GM19452 (cell line): ENCODE measurements at regions not wholly inside any gene's neighbourhood (a gene's known extent, or its start where the extent isn't known, plus 50 kb on each side); places are given as distances from the start of the nearest gene placed in this dataset.

Experiments used
- ATAC-seq: cut with Tn5 transposase; IDR thresholded peaks from one replicate; pipeline ENCODE4 v1.9.1; 2021; ENCODE audit not compliant: unreplicated experiment

DNA sequence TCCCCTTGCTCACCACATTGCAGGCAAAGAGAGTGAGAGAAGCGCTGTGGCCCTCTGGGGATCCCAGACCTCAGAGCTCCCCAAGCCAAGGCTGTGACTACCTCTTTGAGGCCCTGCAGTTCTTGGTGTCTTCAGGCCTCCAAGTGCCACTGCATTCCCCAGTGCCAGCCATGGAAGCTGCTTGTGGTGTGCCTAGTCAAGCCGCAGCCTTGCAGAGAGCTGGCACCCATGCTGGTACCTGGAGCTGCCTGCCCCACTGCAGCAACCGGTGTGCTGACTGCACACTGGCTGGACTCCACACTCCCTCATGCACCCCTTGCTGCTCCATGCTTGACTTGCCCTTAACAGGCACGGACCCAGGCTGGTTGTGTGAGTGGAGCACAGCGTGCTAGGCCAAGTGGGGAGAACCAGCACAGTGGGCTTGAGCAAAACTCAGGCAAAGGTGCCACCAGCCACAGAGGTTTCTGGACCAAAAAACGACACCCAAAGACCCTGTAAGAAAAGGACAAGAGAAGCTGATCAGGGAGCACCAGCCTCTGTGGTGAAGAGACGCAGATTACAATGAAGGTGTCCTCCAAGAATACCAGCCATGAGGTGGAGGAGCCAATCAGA, 113.5 kb upstream of the TMEM18 start:
- no peak for ATAC-seq

DNA sequence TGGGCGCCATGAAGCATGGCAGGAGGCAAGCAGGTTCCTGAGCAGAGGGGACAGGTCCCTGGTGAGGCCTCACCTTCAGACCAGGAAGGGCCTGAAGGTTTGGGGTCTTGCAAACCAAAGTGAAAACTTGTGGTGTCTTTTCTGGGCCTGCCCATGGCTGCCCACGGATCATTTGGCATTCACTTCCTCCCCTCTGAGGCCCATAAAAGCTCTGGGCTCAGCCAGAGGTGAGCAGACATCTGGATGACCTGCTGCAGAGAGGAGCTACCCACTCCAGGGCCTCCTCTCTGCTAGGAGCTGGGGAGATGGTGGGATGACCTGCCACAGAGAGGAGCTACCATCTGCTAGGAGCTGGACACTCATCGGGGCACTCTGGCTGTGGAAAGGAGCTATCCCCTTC, 112.9 kb upstream of the TMEM18 start:
- ATAC-seq = no peak

- no peak for ATAC-seq
Measured at GRCh38 chr2:789529-789928, 112.3 kb upstream of the TMEM18 start.

DNA sequence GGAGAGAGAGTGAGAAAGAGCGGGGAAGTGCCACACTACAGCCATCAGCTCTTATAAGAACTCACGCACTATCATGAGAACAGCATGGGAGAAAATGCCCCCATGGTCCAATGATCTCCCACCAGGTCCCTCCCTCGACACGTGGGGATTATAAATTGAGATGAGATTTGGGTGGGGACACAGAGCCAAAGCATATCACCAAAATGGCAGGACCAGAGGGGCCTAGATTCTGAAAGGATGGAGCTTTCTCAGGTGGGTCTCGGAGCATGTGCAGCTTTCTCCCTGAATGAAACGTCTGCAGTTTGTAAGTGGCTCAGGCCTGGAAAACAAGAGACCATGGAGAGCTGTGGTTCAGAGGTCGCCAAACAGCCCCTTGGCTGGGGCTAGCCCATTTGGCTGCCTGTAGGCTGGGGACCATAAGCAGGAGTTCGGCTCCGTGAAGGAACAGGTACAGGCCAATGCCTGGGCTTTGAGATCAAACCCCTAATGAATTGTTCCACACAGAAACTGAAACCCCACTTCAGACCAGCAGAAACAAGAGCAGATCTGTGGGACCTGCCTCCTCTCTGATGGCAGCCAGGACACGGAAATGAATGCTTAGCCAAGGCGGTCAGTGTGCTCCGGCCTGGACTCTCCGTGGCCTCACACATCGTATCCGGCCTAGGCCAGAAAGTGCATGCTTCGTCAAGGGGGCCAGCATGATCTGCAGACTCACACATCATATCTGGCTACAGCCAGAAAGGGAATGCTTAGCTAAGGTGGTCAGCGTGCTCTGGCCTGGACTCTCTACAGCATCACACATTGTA, 111.2 kb upstream of the TMEM18 start:
- no peak for ATAC-seq

DNA sequence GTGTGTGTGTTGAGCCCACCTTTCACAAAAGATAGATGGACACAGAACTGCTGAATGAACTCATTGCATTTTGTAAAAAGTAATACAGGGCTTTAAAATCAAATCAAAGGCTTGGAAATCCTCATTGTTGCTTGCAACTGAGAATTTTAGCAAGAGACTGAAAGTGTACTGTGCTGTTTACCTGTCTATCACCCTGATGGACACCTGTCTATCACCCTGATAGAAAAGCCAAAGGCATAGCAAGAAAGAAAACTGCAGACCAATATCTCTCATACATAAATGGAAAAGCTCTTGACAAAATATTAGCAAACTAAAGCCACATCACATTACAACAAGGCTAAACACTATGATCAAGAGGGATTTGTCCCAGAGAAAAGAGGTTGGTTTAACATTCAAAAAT, 107.5 kb upstream of the TMEM18 start:
- no peak for ATAC-seq

DNA sequence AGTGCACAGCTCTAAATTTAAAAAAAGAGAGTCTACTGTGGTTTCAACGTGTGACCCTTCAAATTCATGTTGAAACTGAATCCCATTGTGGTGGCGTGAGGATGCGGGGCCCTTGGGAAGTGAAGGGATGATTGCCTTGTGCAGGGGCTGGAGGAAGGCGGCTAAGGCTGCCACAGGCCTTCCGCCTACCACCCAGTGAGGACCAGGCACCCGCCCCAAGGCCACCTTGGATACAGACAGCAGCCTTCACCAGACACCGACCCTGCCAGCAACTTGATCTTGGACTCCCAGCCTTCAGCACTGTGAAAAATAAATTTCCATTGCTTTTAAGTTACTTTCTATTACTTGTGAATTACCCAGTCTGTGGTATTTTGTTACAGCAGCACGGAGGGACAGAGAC, 103.4 kb upstream of the TMEM18 start:
- ATAC-seq = no peak

DNA sequence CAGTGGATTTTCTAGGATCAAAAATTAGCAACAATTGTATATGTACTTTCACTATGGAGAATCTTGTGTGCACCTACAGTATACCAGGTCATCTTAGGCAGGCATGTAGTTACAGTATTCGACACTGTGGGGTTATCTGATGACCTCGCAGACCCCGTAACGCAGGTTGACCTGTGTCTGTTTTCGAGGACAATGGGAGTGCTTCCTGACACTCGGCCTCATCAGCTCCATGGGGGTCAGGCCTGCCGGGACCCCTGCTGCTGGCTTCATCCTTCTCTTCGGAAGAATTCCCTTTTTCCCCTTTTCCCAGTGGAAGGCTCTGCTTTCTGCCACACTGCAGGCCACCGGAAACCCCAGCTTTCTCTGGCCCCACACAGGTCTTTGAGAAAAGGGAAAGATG, 102.8 kb upstream of the TMEM18 start:
- ATAC-seq = no peak

DNA sequence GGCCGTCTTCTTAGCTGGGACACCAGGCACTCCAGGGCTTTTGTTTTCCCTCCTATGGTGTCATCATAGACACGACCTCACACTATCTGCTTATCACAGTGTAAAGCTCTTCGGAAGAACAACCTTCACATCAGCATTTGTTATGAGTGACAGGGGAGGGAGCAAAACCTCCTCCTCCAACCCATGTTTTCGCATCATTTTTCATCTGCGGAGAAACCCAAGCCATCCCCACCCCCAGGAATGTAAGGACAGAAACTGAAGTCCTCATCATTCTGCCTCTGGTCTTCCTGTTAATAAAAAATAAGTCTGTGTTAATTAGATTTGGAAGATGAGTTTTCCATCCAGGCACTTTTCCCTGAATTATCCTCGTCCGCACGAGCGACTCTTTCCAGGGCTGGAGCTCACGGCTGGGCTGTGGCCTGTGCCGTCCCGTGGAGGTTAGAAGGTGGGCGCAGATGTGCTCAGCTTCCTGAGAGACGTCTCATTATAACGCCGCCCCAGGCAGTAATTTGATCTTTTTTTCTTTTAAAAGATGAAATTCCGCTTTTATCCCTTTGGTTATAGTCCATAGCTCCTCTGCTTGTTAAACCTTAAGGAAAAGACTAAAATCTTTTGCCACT, 101.6 kb upstream of the TMEM18 start:
- ATAC-seq = no peak

DNA sequence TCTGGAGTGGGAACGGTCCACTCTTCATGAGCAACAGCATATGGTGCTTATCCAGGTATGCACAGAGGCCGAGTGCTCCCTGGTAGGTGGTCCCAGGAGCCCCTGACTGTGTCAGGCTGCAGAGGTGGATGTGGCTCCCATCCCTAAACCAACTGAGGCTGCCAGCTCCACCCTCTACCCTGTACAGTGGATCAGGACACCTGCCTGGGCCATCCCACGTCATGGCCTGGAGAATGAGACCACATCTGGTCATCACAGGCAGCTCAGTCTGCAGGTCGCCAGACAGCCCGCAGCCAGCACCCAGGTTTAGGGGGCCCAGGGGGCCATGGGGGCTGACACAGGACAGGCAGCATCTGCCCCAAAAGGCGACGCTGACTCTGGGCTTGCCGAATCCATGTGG, 100.3 kb upstream of the TMEM18 start:
- ATAC-seq = no peak

DNA sequence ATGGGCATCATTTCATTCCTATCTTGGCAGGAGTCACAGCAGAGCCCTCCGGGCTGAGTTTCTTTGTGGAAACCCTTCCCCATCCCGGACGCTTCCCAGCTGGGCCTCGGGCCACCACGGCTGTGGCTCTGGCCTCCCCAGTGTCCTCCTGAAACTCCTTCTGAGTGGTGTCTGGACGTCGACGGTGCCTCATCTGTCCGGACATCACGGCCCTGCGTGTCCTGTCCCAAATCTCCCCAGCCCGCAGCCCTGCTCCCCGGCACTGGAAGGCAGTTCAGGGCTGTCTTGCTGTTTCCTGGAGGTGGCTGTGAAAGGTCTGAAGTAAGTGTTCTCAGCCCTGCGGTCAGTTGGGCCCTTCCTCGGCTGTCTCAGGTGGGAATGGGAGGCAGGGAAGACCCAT, 99.8 kb upstream of the TMEM18 start:
- no peak for ATAC-seq

DNA sequence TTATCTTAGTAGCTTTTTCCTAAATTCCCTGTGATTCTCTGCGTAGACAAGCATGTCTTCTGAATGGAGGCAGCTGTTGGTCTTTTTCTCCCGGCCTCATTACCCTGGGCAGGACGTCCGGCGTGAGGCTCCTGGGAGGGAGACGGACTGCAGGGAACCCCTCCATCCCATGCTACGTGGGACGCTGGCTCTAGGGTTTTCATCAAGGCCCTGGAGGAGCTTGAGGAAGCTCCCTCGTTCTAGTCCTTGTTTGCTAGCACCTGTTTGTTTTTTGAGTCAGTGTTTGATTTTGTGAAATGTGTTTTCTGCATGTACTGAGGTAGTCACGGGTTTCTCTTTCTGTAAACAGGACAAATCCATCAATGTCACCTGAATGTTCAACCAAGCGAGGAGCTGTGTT, 99.3 kb upstream of the TMEM18 start:
- ATAC-seq = no peak

DNA sequence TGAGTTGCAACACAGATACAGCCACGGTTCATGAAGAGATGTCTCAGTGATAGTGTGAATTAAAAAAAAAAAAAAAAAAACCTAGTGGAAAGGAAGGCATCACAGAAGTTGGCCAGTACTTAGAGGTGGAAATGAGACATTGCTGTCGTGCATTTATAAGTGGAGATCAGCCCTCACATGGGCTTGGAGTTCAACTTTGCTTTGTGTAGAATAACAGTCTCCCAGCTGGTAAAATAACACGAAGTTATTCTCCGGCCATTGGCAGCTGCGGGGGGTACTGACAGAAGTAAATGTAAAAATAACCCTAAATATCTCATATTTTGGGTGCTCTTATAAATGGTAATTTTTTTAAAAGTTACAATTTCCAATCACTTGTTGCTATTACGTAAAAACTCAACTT, 98.8 kb upstream of the TMEM18 start:
- no peak for ATAC-seq

DNA sequence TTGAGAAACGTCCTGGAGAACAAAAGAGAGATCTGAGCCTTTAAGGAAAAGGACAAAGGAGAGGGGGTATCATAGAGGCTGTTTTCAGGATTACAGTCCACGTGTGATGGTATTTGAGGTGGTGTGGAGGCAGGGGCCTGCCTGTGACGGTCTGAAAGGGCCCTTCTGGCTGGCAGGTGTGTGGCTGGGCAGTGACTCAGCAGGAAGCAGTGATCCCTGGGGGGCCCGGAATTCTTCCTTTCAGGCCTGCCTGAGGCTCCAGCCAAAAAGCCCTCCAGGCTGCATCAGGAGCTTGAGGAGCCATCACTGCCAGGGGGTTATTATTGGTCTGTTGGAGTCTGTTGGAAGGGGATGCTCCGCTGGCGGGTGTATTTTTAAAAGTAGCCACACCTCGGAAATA, 97.2 kb upstream of the TMEM18 start:
- no peak for ATAC-seq

GRCh38 chr2:773256-774160, 96.3 kb upstream of the TMEM18 start:
- no peak for ATAC-seq

- ATAC-seq = no peak
Measured at GRCh38 chr2:771538-771937, 94.3 kb upstream of the TMEM18 start.

GRCh38 chr2:770776-771175, 93.6 kb upstream of the TMEM18 start:
- ATAC-seq = no peak

DNA sequence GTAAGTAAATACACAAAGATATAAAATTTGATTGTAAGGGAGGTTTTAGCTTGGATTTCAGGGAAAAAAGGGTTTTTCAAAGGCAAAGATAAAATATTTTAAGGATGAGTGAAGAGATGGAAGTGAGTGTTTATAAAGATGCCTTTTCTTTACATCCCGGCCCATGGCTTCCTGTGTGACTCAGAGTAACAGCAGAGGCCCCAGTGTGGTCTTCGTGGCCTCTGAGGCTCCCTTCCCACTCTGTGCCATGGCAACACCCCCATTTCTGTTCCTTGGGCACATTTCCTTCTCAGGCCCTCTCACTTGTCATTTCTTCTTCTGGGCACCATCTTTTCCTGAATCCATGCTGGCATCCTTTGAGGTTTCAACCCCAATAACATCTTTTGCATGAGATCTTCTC, 92.6 kb upstream of the TMEM18 start:
- ATAC-seq = no peak

DNA sequence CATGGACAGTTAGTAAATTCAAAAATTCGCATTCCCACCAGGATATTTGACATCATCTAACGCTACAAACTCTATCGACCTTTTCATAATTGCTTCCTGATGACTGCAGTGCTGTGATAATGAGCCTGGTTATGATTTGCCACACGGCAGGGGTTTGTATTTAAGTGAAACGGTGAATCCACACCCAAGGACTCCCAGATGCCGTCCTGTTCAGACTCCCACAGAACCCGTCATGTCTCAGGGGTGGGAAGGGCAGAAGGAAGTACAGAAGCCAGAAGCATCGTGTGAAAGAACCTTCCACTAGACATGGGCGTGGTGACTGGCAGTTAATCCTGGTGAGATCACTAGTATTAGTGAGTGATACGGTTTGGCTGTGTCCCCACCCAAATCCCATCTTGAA, 91.2 kb upstream of the TMEM18 start:
- no peak for ATAC-seq

GRCh38 chr2:767944-768343, 90.7 kb upstream of the TMEM18 start:
- ATAC-seq = no peak

- ATAC-seq = no peak
Measured at GRCh38 chr2:767440-767839, 90.2 kb upstream of the TMEM18 start.

GRCh38 chr2:766255-766654, 89.0 kb upstream of the TMEM18 start:
- ATAC-seq = no peak
